B cell (primary cell): ENCODE measurements at regions not wholly inside any gene's neighbourhood (a gene's known extent, or its start where the extent isn't known, plus 50 kb on each side); places are given as distances from the start of the nearest gene placed in this dataset.

Source experiments
- CTCF ChIP-seq: fragments of 200-600 bp; IDR thresholded peaks from one replicate; pipeline ENCODE4 v1.8.0; 2022; ENCODE audit warnings: antibody characterized with exemption, mild to moderate bottlenecking
- EZH2 ChIP-seq: IDR thresholded peaks from 2 replicates; pipeline ENCODE4 v1.6.1; 2012; ENCODE audit warnings: borderline replicate concordance, low read depth, mild to moderate bottlenecking, moderate library complexity, low read length; ENCODE audit not compliant: insufficient read depth, poor library complexity, severe bottlenecking

- TF ChIP-seq CTCF (no peak), EZH2 (no peak)
These were observed 84.8 kb upstream of the ZBED5 start for GRCh38 chr11:10942620-10943019.
